ENCODE measurements at regions not wholly inside any gene's neighbourhood (a gene's known extent, or its start where the extent isn't known, plus 50 kb on each side); places are given as distances from the start of the nearest gene placed in this dataset.

DNA sequence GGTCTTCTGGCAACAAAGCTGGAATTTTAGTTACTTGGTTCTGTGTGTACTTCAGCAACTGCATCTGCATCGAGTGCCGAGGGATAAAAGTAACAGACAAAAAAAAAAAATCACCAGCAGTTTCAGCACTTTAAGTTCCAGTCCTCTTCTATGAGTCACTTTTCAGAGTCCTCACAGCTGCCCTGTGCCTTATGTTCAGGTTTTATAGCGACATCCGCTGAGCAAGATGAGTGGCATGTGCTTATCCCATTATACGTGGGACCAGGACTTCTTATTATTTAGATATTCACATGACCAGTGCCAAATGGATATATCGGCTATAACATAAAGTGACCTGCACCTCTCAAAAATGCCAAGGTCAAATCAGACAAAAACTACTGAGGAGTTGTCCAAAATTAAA is 242.9 kb downstream of the FOXA2 start:
- DNase-seq (ENCODE audit: low read depth), result no peak
- H3K4me3 ChIP-seq (ENCODE audit: low read depth, low read length), result no peak overlapping the region
- TF ChIP-seq POLR2A (IDR thresholded peaks at IDR 0.05; ENCODE audit: extremely low read depth, insufficient read length) (no peak), MYC (IDR thresholded peaks at IDR 0.05; ENCODE audit: low read depth, low read length) (no peak)
- TF ChIP-seq, protein P1, sequence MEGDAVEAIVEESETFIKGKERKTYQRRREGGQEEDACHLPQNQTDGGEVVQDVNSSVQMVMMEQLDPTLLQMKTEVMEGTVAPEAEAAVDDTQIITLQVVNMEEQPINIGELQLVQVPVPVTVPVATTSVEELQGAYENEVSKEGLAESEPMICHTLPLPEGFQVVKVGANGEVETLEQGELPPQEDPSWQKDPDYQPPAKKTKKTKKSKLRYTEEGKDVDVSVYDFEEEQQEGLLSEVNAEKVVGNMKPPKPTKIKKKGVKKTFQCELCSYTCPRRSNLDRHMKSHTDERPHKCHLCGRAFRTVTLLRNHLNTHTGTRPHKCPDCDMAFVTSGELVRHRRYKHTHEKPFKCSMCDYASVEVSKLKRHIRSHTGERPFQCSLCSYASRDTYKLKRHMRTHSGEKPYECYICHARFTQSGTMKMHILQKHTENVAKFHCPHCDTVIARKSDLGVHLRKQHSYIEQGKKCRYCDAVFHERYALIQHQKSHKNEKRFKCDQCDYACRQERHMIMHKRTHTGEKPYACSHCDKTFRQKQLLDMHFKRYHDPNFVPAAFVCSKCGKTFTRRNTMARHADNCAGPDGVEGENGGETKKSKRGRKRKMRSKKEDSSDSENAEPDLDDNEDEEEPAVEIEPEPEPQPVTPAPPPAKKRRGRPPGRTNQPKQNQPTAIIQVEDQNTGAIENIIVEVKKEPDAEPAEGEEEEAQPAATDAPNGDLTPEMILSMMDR (IDR thresholded peaks at IDR 0.05; ENCODE audit: low read depth, low read length), result no peak
- TF ChIP-seq, protein P2, sequence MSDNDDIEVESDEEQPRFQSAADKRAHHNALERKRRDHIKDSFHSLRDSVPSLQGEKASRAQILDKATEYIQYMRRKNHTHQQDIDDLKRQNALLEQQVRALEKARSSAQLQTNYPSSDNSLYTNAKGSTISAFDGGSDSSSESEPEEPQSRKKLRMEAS (IDR thresholded peaks at IDR 0.05; ENCODE audit: low read depth, low read length), result no peak

DNA sequence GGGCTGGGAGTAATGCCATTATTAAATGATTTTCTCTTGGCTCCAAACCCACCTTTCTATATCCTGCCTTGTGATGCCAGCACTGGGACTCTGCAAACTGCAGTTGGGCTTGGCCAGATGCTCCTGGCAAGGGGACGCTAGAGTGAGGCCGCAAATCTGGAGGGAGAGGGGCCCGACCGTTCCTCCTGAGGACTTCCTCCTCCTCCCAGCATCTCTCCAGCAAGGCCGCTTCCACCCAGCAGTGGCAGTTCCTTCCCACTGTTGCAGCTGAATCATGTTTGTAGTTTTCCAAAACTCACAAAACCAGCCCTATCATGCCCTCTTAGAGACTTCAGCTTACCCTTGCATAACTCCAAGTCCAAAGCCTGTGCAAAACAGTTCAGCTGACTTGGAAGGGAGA is 244.4 kb downstream of the FOXA2 start:
- no peak overlapping the region for H3K4me3 ChIP-seq (ENCODE audit: low read depth, low read length)
- TF ChIP-seq, protein P2 (IDR thresholded peaks at IDR 0.05; ENCODE audit: low read depth, low read length), result no peak
- no peak for TF ChIP-seq MYC (IDR thresholded peaks at IDR 0.05; ENCODE audit: low read depth, low read length)
- TF ChIP-seq, protein P1 (IDR thresholded peaks at IDR 0.05; ENCODE audit: low read depth, low read length), result no peak
- TF ChIP-seq POLR2A (IDR thresholded peaks at IDR 0.05; ENCODE audit: extremely low read depth, insufficient read length), result no peak
- DNase-seq (ENCODE audit: low read depth), result no peak

DNA sequence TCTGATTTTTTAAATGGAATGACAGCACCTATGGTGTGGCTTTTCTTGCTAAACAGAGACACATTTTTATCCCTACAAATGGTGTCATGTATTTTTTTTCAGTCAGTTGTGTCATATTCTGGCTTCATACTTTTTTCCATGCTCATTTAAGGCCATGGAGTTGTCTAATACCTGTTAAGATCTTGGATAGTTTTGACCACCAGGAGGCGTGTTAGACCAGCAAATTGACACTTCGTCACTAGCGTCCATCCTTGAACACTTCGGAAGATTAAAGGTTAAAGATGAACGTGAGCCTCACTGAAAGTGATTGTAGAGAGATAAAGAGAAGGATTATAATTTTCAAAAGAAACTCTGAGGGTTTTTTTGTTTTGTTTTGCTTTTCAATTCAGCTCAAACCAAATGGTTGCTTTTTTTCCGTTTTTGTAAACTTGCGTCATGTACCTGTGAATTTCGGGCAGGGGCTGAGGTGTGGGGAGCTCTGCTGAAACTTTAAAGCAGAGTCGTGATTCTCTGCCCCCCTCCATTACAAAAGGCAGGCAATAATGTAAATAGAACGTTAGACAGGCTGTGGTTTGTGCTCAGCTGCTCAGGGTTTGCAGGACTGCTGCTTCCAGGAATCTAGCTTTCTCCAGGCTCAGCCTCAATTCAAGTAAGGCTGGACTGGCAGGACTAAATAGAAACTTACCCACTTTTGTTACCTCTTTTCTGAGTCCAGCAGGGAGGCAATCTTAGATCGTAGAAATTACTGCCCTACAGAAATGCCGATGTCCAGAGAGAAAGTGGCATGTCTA is 245.1 kb downstream of the FOXA2 start:
- DNase-seq (ENCODE audit: low read depth), result peak; percentile 80
- H3K4me3 ChIP-seq (ENCODE audit: low read depth, low read length), result no peak overlapping the region
- no peak for TF ChIP-seq POLR2A (IDR thresholded peaks at IDR 0.05; ENCODE audit: extremely low read depth, insufficient read length)
- TF ChIP-seq, protein P2 (IDR thresholded peaks at IDR 0.05; ENCODE audit: low read depth, low read length), result no peak
- TF ChIP-seq MYC (IDR thresholded peaks at IDR 0.05; ENCODE audit: low read depth, low read length), result no peak
- TF ChIP-seq, protein P1 (IDR thresholded peaks at IDR 0.05; ENCODE audit: low read depth, low read length), result peak; percentile 72

DNA sequence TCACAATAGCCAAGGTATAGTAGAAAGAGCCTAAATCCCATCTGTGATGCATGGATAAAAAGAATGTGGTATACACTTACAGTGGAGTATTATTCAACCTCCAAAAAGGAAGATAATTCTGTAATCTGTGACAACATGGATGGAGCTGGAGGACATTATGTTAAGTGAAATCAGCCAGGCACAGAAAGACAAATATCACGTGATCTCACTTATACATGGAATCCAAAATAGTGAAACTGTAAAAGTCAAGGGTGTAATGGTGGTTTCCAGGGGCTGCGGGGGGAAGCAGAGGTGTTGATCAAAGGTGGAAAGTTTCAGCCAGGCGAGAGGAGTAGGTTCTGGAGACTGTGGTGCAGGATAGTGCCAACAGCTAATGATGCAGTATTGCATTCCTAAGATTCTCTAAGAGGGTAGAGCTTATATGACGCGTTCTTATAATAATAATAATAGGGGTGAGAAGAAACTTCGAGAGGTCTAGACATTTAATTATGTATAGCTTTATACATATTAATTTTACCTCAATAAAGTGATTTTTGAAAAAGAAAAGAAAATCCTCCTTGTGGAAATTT is 246.1 kb downstream of the FOXA2 start:
- no peak overlapping the region for H3K4me3 ChIP-seq (ENCODE audit: low read depth, low read length)
- no peak for DNase-seq (ENCODE audit: low read depth)
- TF ChIP-seq POLR2A (IDR thresholded peaks at IDR 0.05; ENCODE audit: extremely low read depth, insufficient read length) (no peak), MYC (IDR thresholded peaks at IDR 0.05; ENCODE audit: low read depth, low read length) (no peak)
- TF ChIP-seq, protein P2 (IDR thresholded peaks at IDR 0.05; ENCODE audit: low read depth, low read length), result no peak
- TF ChIP-seq, protein P1 (IDR thresholded peaks at IDR 0.05; ENCODE audit: low read depth, low read length), result no peak

DNA sequence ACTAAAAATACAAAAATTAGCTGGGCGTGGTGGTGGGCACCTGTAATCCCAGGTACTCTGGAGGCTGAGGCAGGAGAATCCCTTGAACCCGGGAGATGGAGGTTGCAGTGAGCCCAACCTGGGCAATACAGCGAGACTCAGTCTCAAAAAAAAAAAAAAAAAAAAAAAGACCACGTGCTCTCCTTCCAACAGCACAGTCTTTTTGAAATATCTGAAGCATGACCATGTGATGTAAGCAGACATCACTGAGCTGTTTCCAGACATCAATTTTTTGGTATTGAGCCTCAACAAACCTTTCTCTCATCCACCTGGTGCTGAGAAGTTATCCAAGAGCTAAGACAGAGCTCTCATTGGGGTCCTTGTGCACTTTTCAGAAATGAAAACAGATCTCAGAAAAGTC is 249.2 kb downstream of the FOXA2 start:
- TF ChIP-seq MYC (IDR thresholded peaks at IDR 0.05; ENCODE audit: low read depth, low read length) (no peak), POLR2A (IDR thresholded peaks at IDR 0.05; ENCODE audit: extremely low read depth, insufficient read length) (no peak)
- TF ChIP-seq, protein P1 (IDR thresholded peaks at IDR 0.05; ENCODE audit: low read depth, low read length), result no peak
- TF ChIP-seq, protein P2 (IDR thresholded peaks at IDR 0.05; ENCODE audit: low read depth, low read length), result no peak
- DNase-seq (ENCODE audit: low read depth), result no peak
- H3K4me3 ChIP-seq (ENCODE audit: low read depth, low read length), result no peak overlapping the region

Measured in NB4 (cell line).